DND-41 (cell line): ENCODE measurements at regions not wholly inside any gene's neighbourhood (a gene's known extent, or its start where the extent isn't known, plus 50 kb on each side); places are given as distances from the start of the nearest gene placed in this dataset.

Source experiments
- EZH2 ChIP-seq: IDR thresholded peaks from 3 replicates; pipeline ENCODE4 v1.6.1; 2012; ENCODE audit warnings: borderline replicate concordance, low read depth, mild to moderate bottlenecking, moderate library complexity, low read length, inconsistent platforms; ENCODE audit not compliant: severe bottlenecking
- TF ChIP-seq, protein P1 (sequence below): IDR thresholded peaks from 2 replicates; pipeline ENCODE4 v1.5.1; 2012; ENCODE audit warnings: borderline replicate concordance, low read length, moderate library complexity, mild to moderate bottlenecking; ENCODE audit not compliant: poor library complexity, severe bottlenecking; ENCODE audit errors: extremely low read depth

DNA sequence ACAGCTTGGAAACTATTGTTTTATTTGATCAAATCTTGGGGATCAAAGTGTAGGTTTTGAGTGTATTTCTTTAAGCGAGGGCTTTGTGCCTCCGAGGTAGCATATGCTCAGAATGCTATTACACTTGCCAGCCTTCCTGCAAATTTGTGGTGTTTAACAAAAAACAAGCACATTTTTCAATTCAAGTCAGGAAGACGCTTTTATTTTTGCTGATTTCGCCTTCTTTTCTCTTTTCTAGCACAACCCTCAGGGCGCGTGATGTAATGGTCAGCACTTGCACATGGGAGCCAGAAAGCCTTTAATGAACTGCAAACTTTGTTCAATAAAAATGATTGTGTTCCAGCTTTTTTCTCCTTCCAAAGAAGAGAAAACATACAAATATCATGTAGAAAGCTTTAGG, 466.5 kb downstream of the PRKD1 start:
- TF ChIP-seq, protein P1, sequence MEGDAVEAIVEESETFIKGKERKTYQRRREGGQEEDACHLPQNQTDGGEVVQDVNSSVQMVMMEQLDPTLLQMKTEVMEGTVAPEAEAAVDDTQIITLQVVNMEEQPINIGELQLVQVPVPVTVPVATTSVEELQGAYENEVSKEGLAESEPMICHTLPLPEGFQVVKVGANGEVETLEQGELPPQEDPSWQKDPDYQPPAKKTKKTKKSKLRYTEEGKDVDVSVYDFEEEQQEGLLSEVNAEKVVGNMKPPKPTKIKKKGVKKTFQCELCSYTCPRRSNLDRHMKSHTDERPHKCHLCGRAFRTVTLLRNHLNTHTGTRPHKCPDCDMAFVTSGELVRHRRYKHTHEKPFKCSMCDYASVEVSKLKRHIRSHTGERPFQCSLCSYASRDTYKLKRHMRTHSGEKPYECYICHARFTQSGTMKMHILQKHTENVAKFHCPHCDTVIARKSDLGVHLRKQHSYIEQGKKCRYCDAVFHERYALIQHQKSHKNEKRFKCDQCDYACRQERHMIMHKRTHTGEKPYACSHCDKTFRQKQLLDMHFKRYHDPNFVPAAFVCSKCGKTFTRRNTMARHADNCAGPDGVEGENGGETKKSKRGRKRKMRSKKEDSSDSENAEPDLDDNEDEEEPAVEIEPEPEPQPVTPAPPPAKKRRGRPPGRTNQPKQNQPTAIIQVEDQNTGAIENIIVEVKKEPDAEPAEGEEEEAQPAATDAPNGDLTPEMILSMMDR, result no peak
- TF ChIP-seq EZH2, result no peak
